HG02981 (cell line): ENCODE measurements at regions not wholly inside any gene's neighbourhood (a gene's known extent, or its start where the extent isn't known, plus 50 kb on each side); places are given as distances from the start of the nearest gene placed in this dataset.
"Not testable (repeated sequence)": the region's sequence is repeated elsewhere in the genome, so short reads cannot be mapped to it uniquely, and the experiment has no call there.

Source experiments
- ATAC-seq: cut with Tn5 transposase; IDR thresholded peaks from one replicate; pipeline ENCODE4 v1.9.1; 2021; ENCODE audit warnings: mild to moderate bottlenecking, moderate library complexity; ENCODE audit not compliant: unreplicated experiment

DNA sequence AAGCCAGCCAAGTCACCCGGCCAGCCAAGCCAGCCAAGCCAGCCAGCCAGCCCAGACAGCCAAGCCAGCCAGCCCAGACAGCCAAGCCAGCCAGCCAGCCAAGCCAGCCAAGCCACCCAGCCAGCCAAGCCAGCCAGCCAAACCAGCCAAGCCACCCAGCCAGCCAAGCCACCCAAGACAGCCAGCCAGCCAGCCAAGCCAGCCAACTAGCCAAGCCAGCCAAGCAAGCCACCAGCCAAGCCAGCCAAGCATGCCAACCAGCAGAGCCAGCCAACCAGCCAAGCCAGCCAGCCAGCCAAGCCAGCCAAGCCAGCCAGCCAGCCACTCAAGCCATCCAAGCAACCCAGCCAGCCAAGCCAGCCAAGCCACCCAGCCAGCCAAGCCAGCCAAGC lies 323.1 kb upstream of the PLGLB2 start:
- ATAC-seq, result not testable (repeated sequence)

DNA sequence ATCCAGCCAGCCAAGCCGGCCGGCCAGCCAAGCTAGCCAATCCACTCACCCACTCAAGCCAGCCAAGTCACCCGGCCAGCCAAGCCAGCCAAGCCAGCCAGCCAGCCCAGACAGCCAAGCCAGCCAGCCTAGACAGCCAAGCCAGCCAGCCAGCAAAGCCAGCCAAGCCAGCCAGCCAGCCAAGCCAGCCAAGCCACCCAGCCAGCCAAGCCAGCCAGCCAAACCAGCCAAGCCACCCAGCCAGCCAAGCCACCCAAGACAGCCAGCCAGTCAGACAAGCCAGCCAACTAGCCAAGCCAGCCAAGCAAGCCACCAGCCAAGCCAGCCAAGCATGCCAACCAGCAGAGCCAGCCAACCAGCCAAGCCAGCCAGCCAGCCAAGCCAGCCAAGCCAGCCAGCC lies 322.7 kb upstream of the PLGLB2 start:
- ATAC-seq, result not testable (repeated sequence)

DNA sequence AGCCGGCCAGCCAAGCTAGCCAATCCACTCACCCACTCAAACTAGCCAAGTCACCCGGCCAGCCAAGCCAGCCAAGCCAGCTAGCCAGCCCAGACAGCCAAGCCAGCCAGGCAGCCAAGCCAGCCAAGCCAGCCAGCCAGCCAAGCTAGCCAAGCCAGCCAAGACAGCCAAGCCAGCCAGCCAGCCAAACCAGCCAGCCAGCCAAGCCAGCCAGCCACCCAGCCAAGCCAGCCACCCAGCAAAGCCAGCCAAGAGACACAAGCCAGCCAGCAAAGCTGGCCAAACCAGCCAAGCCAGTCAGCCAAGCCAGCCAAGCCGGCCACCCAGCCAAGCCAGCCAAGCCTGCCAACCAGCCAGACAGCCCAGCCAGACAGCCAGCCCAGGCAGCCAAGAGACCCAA lies 322.2 kb upstream of the PLGLB2 start:
- not testable (repeated sequence) for ATAC-seq

DNA sequence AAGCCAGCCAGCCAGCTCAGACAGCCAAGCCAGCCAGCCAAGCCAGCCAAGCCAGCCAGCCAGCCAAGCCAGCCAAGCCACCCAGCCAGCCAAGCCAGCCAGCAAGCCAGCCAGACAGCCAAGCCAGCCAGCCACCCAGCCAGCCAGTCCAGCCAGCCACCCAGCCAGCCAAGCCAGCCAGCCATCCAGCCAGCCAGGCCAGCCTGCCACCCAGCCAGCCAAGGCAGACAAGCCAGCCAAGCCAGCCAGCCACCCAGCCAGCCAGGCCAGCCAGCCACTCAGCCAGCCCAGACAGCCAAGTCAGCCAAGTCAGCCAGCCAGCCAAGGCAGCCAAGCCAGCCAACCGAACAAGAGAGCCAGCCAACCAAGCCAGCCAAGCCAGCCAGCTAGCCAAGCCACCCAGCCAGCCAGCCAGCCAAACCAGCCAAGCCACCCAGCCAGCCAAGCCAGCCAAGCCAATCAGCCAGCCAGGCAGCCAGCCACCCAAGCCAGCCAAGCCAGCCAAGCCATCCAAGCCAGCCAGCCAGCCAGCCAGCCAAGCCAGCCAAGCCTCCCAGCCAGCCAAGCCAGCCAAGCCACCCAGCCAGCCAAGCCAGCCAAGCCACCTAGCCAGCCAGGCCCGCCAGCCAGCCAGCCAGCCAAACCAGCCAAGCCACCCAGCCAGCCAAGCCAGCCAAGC lies 319.3 kb upstream of the PLGLB2 start:
- not testable (repeated sequence) for ATAC-seq

DNA sequence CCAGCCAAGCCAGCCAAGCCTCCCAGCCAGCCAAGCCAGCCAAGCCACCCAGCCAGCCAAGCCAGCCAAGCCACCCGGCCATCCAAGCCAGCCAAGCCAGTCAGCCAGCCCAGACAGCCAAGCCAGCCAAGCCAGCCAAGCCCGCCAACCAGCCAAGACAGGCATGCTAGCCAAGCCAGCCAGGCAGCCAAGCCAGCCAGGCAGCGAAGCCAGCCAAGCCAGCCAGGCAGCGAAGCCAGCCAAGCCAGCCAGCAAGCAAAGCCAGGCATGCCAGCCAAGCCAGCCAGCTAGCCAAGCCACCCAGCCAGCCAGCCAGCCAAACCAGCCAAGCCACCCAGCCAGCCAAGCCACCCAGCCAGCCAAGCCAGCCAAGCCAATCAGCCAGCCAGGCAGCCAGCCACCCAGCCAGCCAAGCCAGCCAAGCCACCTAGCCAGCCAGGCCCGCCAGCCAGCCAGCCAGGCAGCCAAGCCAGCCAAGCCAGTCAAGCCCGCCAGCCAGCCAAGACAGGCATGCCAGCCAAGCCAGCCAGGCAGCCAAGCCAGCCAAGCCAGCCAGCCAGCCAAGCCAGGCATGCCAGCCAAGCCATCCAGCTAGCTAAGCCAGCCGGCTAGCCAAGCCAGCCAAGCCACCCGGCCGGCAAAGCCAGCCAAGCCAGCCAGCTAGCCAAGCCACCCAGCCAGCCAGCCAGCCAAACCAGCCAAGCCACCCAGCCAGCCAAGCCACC lies 318.5 kb upstream of the PLGLB2 start:
- ATAC-seq, result not testable (repeated sequence)

DNA sequence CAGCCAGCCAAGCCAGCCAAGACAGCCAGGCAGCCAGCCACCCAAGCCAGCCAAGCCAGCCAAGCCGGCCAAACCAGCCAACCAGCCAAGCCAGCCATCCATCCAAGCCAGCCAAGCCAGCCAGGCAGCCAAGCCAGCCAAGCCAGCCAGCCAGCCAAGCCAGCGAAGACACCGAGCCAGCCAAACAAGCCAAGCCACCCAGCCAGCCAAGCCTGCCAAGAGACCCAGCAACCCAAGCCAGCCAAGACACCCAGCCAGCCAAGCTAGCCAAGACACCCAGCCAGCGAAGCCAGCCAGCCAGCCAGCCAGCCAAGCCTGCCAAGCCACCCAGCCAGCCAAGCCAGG lies 318.0 kb upstream of the PLGLB2 start:
- not testable (repeated sequence) for ATAC-seq

DNA sequence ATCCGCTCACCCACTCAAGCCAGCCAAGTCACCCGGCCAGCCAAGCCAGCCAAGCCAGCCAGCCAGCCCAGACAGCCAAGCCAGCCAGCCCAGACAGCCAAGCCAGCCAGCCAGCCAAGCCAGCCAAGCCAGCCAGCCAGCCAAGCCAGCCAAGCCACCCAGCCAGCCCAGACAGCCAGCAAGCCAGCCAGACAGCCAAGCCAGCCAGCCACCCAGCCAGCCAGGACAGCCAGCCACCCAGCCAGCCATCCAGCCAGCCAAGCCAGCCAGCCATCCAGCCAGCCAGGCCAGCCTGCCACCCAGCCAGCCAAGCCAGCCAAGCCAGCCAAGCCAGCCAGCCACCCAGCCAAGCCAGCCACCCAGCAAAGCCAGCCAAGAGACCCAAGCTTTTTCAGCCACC lies 316.8 kb upstream of the PLGLB2 start:
- not testable (repeated sequence) for ATAC-seq

DNA sequence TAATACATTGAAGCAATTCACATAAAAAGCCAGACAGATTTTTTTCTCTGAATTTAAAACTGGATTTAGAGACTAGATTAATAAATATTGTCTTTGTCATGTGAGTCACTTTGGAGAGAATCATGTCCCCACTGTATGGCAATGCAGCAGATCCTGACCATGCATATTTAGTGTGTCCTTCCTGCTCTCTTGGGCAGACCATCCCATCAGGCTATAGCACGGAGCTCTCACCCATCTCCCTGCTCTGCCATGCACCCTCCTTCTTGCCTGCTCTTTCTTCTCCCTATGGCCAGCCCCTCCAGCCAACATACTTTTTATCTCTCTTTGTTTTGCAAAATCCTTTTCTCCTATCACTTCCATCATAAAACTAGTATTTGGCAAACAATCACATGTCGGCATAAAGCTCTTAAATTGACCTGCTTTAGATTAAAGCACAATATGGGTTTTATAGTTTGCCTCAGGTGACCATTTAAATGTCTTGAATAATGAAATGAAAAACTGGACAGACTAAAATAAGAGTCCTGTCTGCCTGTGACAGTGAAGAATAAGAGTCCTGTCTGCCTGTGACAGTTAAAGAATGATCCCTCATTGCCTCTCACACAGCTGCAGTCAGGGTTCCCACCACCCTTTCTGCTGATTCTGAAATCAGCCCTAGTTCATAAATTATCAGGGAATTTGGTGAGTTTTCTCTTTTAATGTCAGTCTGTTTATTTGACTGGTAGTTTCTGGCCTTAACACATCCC lies 315.0 kb upstream of the PLGLB2 start:
- not testable (repeated sequence) for ATAC-seq

DNA sequence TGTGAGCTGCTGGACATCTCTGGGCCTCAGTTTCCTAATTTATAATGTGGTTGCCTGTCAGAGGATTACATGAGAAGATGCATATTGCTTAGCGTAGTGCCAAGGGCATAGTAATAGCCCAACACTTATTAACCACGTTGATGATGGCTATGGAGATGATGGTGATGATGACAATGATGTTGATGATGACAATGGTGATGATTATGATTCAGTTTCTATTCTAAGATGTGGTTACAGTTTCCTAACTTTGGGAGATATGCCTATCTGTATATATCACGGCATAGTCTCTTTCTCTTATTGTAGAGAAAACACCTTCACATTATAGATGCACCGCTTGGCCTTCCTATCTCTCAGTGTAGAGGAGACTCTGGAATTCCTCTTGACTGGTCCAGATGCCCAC lies 311.9 kb upstream of the PLGLB2 start:
- ATAC-seq, result not testable (repeated sequence)

DNA sequence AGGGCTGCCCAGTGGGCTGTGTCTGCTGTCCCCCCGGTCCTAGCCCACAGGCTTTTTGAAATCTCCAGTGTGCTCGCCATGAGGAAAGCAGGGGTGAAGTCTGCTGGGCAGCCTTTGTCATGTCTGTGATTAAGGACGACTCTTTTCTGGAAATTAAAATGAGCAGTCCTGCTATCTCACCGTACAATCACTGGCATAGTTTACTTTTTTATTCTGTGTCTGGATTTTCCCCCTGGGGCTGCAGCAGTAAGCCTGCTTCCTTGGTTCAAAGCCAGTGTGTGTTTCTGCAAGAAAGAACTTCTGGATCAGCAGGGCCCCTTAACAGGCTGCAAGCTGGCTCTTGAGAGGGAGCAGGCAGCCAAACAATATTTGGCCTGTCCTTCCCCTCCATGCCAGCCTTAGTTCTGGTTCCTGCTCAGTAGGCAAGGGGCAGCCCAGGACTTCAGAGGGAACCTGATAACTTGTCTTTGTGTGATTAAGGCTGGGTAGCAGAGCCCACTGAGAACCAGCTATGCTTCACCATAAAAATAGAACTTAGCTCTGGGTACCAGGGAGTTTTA lies 310.1 kb upstream of the PLGLB2 start:
- ATAC-seq, result not testable (repeated sequence)

DNA sequence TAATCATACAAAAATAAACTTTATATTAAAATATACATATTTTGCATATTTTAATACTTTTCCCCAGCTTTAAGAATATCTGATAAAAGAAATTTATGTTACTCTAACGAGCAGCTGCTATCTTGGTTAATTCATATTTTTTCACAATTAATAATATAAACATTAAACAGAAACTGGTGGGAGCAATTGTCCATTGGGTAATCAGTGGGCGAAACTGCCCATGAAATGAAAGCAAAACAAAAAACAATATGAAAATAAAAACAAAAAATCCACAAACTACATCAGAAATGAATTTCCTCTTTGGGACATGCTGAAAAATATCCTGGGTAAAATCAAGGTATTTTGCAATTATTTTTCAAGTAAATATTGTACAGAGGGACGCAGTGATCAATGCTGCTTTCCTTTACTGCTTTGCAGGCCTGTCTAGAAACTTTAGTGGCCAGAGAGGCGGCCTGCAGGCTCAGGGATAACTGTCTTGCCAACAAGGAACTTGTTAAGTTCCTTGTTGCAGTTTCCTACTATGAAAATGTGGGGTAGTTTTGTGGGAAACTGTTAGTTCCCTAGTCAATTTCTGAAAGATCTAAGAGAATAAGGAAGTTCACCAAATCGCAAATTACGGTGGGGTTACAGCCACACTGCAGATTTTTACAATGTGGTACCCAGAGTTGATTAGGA lies 309.0 kb upstream of the PLGLB2 start:
- ATAC-seq, result not testable (repeated sequence)

DNA sequence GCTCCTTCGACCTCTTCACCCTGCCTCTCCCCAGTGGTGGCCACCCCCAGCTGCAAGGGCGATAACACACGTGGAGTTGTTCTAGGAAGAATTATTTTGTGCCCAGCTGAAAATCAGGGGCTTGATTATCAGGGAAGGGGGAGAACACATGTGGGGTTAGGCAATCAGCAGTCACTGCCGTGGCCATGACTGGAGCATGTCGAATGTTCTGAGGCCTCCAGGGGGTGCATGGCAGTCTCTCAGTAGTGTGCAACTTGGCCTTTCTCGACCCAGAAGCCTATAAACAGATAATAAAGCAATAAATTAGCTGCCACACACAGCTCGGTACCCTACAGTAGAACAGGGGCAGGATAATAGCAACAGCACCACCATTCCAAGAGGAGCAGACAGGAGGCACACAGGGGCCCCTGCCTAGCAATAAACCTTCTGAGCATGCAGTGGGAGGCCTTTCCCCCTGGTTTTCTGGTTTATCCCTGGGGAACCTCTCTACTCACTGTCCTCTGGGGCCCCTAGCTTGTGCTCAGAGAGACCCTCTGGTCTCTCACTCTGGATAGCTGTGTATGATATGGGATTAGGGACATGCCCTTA lies 308.2 kb upstream of the PLGLB2 start:
- ATAC-seq, result not testable (repeated sequence)

DNA sequence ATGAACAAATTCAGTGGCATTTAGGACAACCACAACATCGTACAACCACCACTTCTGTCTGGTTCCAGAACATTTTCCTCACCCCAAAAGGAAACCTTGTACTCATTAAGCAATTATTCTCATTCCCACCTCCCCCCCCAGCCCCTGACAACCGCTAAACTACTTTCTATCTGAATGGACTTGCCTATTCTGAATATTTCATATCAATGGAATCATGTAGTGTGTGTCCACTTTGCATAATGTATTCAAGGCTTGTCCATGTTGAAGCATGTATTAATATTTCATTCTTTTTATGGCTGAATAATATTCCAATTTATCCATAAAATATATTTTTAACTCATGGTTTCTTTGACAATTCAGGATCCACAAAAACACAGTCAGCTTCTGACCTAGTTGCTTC lies 307.2 kb upstream of the PLGLB2 start:
- ATAC-seq, result not testable (repeated sequence)

DNA sequence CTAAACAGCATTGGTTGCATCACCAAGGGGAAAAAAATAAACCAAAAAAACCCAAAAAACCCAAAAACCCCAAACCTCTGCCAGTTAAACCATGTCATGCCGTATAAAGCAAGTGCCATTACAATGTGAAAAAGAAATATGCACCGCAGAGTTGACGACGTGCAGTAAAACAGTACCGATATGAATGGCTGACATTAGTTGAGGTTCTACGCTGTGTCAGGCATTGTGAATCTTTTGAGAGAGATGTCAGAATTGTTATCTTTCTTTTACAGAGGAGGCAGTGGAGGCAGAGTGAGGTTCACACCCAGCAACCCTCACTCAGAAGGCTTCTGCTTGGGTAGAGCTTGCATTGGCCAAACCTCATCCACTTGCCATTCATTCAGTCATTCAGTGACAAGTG lies 306.5 kb upstream of the PLGLB2 start:
- ATAC-seq, result not testable (repeated sequence)

DNA sequence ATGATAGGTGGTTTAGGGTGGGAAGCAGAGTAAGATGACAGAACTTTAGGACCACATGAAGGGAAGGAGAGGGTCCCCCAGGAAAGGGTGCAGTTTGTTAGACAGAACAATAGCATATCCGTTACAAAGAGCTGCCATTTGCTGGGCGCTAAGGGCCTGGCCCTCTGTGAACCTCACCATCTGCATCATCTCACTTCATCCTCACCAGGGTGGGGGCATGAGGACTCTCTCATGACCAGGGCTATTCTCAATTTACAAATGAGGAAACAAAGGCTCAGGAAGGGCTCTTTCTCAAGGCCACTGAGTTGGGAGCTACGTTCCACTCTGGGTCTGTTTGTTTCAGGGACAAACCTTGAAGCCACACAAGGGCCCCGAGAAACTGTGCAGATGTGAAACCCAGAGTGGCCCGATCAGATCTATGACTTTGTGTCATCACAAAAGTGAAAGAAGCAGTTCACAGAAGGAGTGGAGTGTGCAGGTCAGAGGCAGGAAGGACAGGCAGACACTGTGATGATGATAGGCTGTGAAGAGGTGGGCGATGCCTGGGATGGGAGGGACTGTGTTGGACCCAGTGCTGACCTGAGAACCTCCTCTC lies 304.8 kb upstream of the PLGLB2 start:
- ATAC-seq, result peak; percentile 99

DNA sequence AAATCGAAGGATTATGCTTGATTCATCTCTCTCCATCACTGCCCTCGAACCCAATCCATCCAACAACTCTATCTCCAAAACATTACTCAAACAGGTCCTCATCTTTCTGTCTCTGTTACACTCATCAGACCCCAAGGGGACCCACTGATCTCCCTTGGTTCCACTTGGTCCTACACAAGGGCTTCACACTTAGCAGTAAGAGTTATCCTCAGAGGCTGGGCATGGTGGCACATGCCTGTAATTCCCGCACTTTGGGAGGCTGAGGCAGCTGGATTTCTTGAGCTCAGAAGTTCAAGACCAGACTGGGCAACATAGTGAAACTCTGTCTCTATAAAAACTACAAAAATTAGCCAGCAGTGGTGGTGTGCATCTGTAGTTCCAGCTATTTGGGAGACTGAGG lies 302.9 kb upstream of the PLGLB2 start:
- ATAC-seq, result not testable (repeated sequence)

DNA sequence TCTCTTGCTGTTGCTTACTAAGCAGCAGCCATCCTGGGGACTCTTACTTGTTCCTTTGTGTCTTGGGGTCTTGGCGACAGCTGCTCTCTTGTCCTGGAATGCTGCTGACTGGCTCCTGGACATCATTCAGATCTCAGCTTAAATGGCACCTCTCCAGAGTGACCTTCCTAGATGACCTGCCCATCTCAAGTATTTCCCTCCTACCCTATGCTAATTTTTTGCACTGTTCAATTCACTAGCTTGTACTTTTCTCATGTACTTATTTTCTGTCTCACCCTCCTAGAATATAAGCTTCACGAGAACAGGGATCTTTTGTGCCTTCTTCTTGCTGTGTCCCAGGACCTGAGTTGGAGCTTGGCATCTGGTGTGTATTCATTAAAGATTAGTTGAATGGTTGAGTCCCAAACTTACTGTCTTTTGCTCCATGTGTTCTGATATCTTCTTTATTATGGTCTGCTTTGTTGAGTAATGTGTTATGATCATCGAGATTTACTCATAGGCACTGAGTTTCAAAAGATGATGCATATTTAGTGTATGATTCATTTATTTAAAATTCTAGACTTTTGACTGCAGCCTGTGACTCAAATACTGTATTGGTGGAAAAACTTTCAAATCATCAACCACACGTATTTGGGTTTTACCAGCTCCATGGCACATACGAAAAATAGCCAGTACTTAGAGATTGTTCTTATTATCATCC lies 302.1 kb upstream of the PLGLB2 start:
- ATAC-seq, result not testable (repeated sequence)

DNA sequence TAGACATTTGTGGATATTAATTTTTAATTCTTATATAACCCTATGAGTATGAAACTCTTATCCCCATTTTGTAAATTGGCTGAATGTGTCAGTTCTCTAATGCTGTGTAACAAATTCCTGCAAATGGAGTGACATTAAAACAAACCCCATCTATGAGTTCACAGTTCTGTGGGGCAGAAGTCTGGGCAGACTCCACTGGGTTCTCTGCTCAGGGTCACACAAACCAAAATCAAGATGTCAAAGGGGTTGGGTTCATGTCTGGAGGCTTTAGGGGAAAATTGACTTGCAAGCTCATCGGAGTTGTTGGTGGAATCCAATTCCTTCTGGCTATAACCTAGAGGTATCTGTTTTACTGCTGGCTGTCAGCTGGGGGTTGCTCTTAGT lies 301.6 kb upstream of the PLGLB2 start:
- not testable (repeated sequence) for ATAC-seq

DNA sequence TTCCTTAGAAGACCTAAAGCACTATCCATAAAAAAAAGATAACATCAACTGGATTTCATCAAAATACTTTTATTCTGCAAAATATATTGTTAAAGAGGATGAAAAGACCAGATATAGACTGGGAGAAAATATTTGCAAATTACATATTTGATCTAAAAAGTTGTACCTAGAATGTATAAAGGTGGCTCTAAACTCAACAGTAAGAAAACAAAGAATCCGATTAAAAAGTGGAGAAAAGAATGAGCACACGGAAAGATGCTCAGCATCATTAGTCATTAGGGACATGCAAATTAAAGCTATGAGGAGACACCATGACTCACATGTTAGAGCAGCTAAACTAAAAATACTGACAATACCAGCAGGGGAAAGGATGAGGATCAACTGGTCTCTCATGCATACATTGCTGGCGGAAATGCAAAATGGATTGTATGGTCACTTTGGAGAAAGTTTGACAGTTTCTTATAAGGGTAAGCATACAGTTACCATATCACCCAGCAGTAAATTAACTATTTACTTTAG lies 298.4 kb upstream of the PLGLB2 start:
- ATAC-seq, result peak; percentile 47
